ENCODE measurements at regions not wholly inside any gene's neighbourhood (a gene's known extent, or its start where the extent isn't known, plus 50 kb on each side); places are given as distances from the start of the nearest gene placed in this dataset.
"Not testable (repeated sequence)": the region's sequence is repeated elsewhere in the genome, so short reads cannot be mapped to it uniquely, and the experiment has no call there.

- no peak for DNase-seq (ENCODE audit: low spot score)
- H3K4me3 ChIP-seq: no peak overlapping the region
- no peak for TF ChIP-seq CTCF (IDR thresholded peaks at IDR 0.05)
- no peak overlapping the region for H3K27ac ChIP-seq
Measured at GRCh38 chr2:234694244-234695013, 197.5 kb upstream of the ARL4C start.

- H3K27ac ChIP-seq; H3K4me3 ChIP-seq; DNase-seq (ENCODE audit: low spot score): not testable (repeated sequence)
Measured at GRCh38 chr2:234693681-234694190, 196.9 kb upstream of the ARL4C start.

GRCh38 chr2:234693191-234693590 lies 196.3 kb upstream of the ARL4C start:
- H3K27ac ChIP-seq; H3K4me3 ChIP-seq; DNase-seq (ENCODE audit: low spot score): not testable (repeated sequence)

GRCh38 chr2:234691968-234692955 lies 195.4 kb upstream of the ARL4C start:
- no peak for TF ChIP-seq CTCF (IDR thresholded peaks at IDR 0.05)
- Histone ChIP-seq H3K4me3 (no peak overlapping the region), H3K27ac (no peak overlapping the region)
- DNase-seq (ENCODE audit: low spot score): no peak

- DNase-seq (ENCODE audit: low spot score): no peak
- Histone ChIP-seq H3K4me3 (no peak overlapping the region), H3K27ac (no peak overlapping the region)
- no peak for TF ChIP-seq CTCF (IDR thresholded peaks at IDR 0.05)
Measured at GRCh38 chr2:234691214-234691575, 194.3 kb upstream of the ARL4C start.

- no peak for DNase-seq (ENCODE audit: low spot score)
- no peak overlapping the region for H3K4me3 ChIP-seq
- no peak overlapping the region for H3K27ac ChIP-seq
- no peak for TF ChIP-seq CTCF (IDR thresholded peaks at IDR 0.05)
Measured at GRCh38 chr2:234690569-234691213, 193.8 kb upstream of the ARL4C start.

- H3K4me3 ChIP-seq: no peak overlapping the region
- TF ChIP-seq CTCF (IDR thresholded peaks at IDR 0.05): no peak
- no peak for DNase-seq (ENCODE audit: low spot score)
- no peak overlapping the region for H3K27ac ChIP-seq
Measured at GRCh38 chr2:234689911-234690379, 193.1 kb upstream of the ARL4C start.

Measured in coronary artery (tissue), 2 donors.